Gastrocnemius medialis (tissue), 4 donors: ENCODE measurements at regions not wholly inside any gene's neighbourhood (a gene's known extent, or its start where the extent isn't known, plus 50 kb on each side); places are given as distances from the start of the nearest gene placed in this dataset.

ENCODE experiments used
- ATAC-seq, 2 donors: fragments of 150-250 bp; one replicate each; pipeline ENCODE4 v1.9.1; 2016
- DNase-seq, 2 donors: peaks; one replicate each; pipeline ENCODE4 v3.0.0-alpha.2; 2019
- H3K27ac ChIP-seq, 4 donors: fragments of 200-600 bp; sonication (generic); 1 replicate in 1 of 4; 2 replicates in 3 of 4; pipeline ENCODE4 v1.5.1; 2016 to 2018; ENCODE audit warnings: mild to moderate bottlenecking in 2 of 4, moderate library complexity in 1 of 4
- H3K27me3 ChIP-seq, 3 donors: fragments of 200-600 bp; sonication (generic) in 2 of 3; 1 replicate in 1 of 3; 2 replicates in 2 of 3; pipeline versions ENCODE4 v1.5.1 to v1.6.0; 2016 to 2019; ENCODE audit warnings: mild to moderate bottlenecking in 1 of 3, moderate library complexity in 1 of 3
- H3K36me3 ChIP-seq, 2 donors: fragments of 200-600 bp; sonication (generic) in 1 of 2; one replicate each; pipeline ENCODE4 v1.5.1; 2017 to 2018
- H3K4me1 ChIP-seq, 2 donors: fragments of 200-600 bp; sonication (generic) in 1 of 2; one replicate each; pipeline ENCODE4 v1.5.1; 2016 to 2017; ENCODE audit warnings: mild to moderate bottlenecking in 2 of 2
- H3K4me3 ChIP-seq, 4 donors: fragments of 200-600 bp; sonication (generic) in 3 of 4; 1 replicate in 1 of 4; 2 replicates in 3 of 4; pipeline ENCODE4 v1.5.1; 2016 to 2019; ENCODE audit warnings: mild to moderate bottlenecking in 2 of 4
- H3K9me3 ChIP-seq, 3 donors: fragments of 200-600 bp; sonication (generic) in 2 of 3; 1 replicate in 1 of 3; 2 replicates in 2 of 3; pipeline ENCODE4 v1.5.1; 2016 to 2019
- POLR2A ChIP-seq, 2 donors: fragments of 450-650 bp; IDR thresholded peaks; one replicate each; pipeline ENCODE4 v1.6.1; 2017; ENCODE audit warnings: antibody characterized with exemption in 2 of 2, mild to moderate bottlenecking in 2 of 2, moderate library complexity in 2 of 2
- in situ Hi-C, 4 donors: fragments of 200-750 bp; cut with MboI; loops; one replicate each; pipeline versions ENCODE4 v1.15.0 to v1.8.0; 2017; ENCODE audit warnings: low sequenced_read_pairs in 4 of 4
- intact Hi-C: fragments of 100-400 bp; cut with DNase I; formaldehyde crosslinking; loops from one replicate; pipeline ENCODE4 v1.15.1; 2023; ENCODE audit warnings: low total_unique reads
- TF ChIP-seq, protein P1 (sequence below), 5 experiments: fragments of 450-650 bp in 3 of 5; fragments of 200-600 bp in 2 of 5; sonication (generic) in 2 of 5; IDR thresholded peaks in 4 of 5; conservative IDR thresholded peaks in 1 of 5; 1 replicate in 4 of 5; 2 replicates in 1 of 5; pipeline ENCODE4 v1.5.1; 2016 to 2019; ENCODE audit warnings: antibody characterized with exemption in 5 of 5, mild to moderate bottlenecking in 3 of 5, moderate library complexity in 3 of 5

DNA sequence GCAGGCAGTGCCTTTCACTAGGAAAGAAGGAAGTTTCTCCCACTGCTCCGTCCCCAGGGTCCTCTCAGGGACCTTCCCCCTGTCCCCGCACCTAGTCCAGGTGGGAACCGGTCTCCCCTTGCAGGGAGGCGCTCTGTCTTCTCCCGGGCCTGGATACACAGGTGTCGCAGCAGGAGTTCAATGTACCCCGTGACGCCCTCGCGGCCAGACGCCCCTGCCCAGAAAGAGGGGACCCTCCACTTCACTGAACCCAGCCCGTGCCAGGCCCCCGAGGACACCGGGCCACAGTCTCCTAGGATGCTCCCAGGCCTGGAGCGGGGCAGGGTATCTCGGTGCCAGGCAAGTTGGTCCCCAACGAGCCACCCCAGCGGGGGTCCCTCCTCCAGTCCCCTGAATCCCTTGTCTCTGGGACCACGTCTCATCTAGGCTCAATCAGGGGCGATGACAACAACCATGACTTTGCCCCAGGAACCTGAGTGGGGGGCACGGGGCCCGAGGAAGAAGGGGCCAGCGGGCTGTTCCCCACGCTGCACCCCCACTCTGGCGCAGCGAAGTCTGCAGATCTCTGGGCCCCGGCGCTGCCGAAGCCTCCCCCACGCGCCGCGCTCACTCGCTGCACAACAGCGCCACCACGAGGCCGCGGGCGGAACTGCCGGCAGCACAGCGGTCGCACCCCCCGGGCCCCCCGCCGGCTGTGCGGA lies 103.0 kb downstream of the EDN3 start:
- no peak overlapping the region for H3K27ac ChIP-seq
- peaks cover 0 to 5% of the 10 kb centered on the region in 2 donors for H3K4me1 ChIP-seq
- peaks cover 42 to 60% (median 48%) of the 10 kb centered on the region in 3 donors for H3K27me3 ChIP-seq
- DNase-seq (no peak), ATAC-seq (no peak)
- H3K9me3 ChIP-seq, result no peaks in the 10 kb centered on the region
- in situ Hi-C loops (loop anchor here in 2 of 4 donors (25.0 kb wide), 3 partner anchors 316 to 541 kb away; partner anchors contain the start of genes GNAS (in 1 of the 2) and GNAS-AS1 (in 1 of the 2)), intact Hi-C loops (loop anchor here (5.0 kb wide), 1 partner anchor 316 kb away; no protein-coding TSS in a partner anchor)
- no peaks in the 10 kb centered on the region for H3K36me3 ChIP-seq
- TF ChIP-seq POLR2A (IDR thresholded peaks at IDR 0.05), result no peak
- TF ChIP-seq, protein P1, sequence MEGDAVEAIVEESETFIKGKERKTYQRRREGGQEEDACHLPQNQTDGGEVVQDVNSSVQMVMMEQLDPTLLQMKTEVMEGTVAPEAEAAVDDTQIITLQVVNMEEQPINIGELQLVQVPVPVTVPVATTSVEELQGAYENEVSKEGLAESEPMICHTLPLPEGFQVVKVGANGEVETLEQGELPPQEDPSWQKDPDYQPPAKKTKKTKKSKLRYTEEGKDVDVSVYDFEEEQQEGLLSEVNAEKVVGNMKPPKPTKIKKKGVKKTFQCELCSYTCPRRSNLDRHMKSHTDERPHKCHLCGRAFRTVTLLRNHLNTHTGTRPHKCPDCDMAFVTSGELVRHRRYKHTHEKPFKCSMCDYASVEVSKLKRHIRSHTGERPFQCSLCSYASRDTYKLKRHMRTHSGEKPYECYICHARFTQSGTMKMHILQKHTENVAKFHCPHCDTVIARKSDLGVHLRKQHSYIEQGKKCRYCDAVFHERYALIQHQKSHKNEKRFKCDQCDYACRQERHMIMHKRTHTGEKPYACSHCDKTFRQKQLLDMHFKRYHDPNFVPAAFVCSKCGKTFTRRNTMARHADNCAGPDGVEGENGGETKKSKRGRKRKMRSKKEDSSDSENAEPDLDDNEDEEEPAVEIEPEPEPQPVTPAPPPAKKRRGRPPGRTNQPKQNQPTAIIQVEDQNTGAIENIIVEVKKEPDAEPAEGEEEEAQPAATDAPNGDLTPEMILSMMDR (IDR thresholded peaks at IDR 0.05 in 4 of 5, conservative IDR thresholded peaks at IDR 0.05 in 1 of 5), result peak; percentile 66 to 85 (median 68)
- H3K4me3 ChIP-seq, result peak overlapping the region in 1 of 4 donors; percentile 24

DNA sequence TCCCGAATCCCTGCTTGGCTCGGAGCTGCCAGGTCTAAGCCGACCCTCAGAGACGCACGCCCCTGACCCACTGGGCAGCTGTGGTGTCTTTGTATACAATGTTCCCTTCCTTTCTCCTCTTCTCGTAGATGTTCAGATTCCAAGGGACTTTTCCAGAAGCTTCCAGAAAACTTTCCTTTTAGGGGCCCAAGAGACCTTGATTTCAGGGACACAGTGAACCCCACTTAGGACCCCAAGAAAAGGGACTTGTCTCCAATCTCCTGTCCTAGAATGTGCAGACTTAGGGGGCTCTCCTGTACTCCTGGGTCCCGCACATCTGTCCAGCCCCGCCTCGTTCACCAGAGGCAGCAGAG lies 103.5 kb downstream of the EDN3 start:
- DNase-seq (no peak), ATAC-seq (no peak)
- H3K4me3 ChIP-seq, result peak overlapping the region in 1 of 4 donors; percentile 24
- intact Hi-C loops, result loop anchor here (5.0 kb wide), 1 partner anchor 317 kb away; no protein-coding TSS in a partner anchor
- H3K36me3 ChIP-seq, result no peaks in the 10 kb centered on the region
- peaks cover 0 to 5% of the 10 kb centered on the region in 2 donors for H3K4me1 ChIP-seq
- no peak overlapping the region for H3K27ac ChIP-seq
- TF ChIP-seq, protein P1 (IDR thresholded peaks at IDR 0.05 in 4 of 5, conservative IDR thresholded peaks at IDR 0.05 in 1 of 5), result no peak
- TF ChIP-seq POLR2A (IDR thresholded peaks at IDR 0.05), result no peak
- peaks cover 43 to 55% (median 47%) of the 10 kb centered on the region in 3 donors for H3K27me3 ChIP-seq
- in situ Hi-C loops, result loop anchor here in 2 of 4 donors (25.0 kb wide), 3 partner anchors 317 to 542 kb away; partner anchors contain the start of genes GNAS (in 1 of the 2) and GNAS-AS1 (in 1 of the 2)
- H3K9me3 ChIP-seq, result no peaks in the 10 kb centered on the region

DNA sequence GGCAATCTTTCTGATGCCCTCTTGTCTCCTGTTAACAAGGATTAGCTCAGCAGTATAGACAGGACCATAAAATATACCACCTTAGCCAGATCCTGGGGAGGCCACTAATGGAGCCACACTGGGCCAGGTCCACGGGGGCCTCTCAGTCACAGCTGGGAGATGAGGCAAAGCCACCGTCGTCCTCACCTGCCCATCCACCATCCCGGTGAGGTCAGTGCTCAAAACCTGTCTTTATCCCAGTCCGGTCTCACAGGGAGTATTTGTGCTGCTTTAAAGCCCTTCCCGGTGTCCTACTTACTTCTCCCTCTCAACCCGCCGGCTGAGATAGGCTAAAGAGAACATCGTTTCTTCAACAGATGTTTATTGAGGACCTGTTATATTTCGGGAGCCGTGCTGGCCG lies 104.3 kb downstream of the EDN3 start:
- in situ Hi-C loops (loop anchor here in 2 of 4 donors (25.0 kb wide), 3 partner anchors 317 to 542 kb away; partner anchors contain the start of genes GNAS (in 1 of the 2) and GNAS-AS1 (in 1 of the 2)), intact Hi-C loops (loop anchor here (5.0 kb wide), 1 partner anchor 317 kb away; no protein-coding TSS in a partner anchor)
- Histone ChIP-seq H3K27ac (no peak overlapping the region), H3K4me3 (no peak overlapping the region), H3K27me3 (peaks cover 41 to 48% (median 43%) of the 10 kb centered on the region in 3 donors), H3K36me3 (no peaks in the 10 kb centered on the region), H3K9me3 (no peaks in the 10 kb centered on the region), H3K4me1 (peaks cover 0 to 5% of the 10 kb centered on the region in 2 donors)
- no peak for DNase-seq
- no peak for ATAC-seq
- TF ChIP-seq POLR2A (IDR thresholded peaks at IDR 0.05), result no peak
- TF ChIP-seq, protein P1 (IDR thresholded peaks at IDR 0.05 in 4 of 5, conservative IDR thresholded peaks at IDR 0.05 in 1 of 5), result no peak

DNA sequence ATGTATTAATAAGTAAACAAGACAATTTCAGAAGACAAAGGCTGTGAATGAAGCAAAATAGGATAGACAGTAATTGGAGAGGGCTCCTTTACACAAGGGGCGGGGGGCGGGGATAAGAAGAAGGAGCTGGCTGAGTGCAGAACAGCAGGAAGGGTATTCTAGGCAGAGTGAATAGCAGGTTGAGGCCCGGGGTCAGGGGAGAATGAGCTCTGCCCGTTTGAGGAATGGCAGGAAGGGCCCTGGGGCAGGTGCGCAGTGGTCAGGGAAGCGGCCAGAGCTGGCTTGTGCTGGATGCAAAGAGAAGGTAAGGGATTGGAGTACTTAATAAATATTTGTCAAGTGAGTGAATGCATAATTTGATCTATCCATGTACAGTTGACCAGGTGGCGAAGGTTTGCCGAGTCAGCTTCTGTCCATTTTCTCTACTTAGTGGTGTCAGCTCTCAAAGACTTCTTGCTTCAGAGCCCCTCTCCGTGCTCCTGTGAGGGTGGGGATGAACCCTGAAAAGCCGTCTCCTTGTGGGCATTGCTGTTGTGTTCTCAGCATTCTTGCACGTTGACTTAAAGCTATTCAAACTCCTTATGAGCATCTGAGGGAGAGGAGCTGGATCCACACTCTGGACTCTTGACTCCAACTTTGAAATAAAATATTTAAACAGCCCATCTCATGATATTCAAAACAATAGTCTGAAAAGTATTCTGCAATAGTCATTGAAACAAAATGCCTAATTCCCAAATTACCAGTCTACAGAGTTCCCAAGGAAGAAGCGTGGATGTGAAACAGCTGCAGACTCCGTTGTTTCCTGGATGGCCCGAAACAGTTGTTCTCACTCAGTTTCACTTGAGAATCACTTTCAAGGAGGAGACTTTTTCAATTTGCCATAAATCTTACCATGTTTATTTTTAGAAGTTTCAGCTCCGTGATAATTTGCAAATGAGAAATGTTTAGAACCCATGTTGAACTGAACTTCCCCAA lies 105.1 kb downstream of the EDN3 start:
- Histone ChIP-seq H3K36me3 (no peaks in the 10 kb centered on the region), H3K4me1 (peaks cover 0 to 5% of the 10 kb centered on the region in 2 donors), H3K4me3 (no peak overlapping the region), H3K9me3 (no peaks in the 10 kb centered on the region), H3K27me3 (peaks cover 41 to 47% (median 43%) of the 10 kb centered on the region in 3 donors), H3K27ac (no peak overlapping the region)
- DNase-seq, result no peak
- intact Hi-C loops (no loop called here), in situ Hi-C loops (loop anchor here in 2 of 4 donors (25.0 kb wide), 3 partner anchors 318 to 543 kb away; partner anchors contain the start of genes GNAS (in 1 of the 2) and GNAS-AS1 (in 1 of the 2))
- ATAC-seq, result no peak
- no peak for TF ChIP-seq POLR2A (IDR thresholded peaks at IDR 0.05)
- TF ChIP-seq, protein P1 (IDR thresholded peaks at IDR 0.05 in 4 of 5, conservative IDR thresholded peaks at IDR 0.05 in 1 of 5), result no peak
